GM23338 (cell line): ENCODE measurements at regions not wholly inside any gene's neighbourhood (a gene's known extent, or its start where the extent isn't known, plus 50 kb on each side); places are given as distances from the start of the nearest gene placed in this dataset.

Experiments used
- ATAC-seq: fragments of 200-7000 bp; cut with Tn5 transposase; 3 replicates; pipeline ENCODE4 v1.9.1; 2020
- DNase-seq: peaks from one replicate; pipeline ENCODE4 v3.0.0-alpha.2; 2015; ENCODE audit warnings: low spot score
- H2AFZ ChIP-seq: fragments of 200-600 bp; sonication (generic); 2 replicates; pipeline ENCODE4 v1.8.0; 2016; ENCODE audit warnings: antibody characterized with exemption, mild to moderate bottlenecking, moderate library complexity
- H3F3A ChIP-seq: fragments of 200-600 bp; sonication (generic); replicated peaks from 2 replicates; pipeline ENCODE4 v1.8.0; 2017; ENCODE audit warnings: antibody characterized with exemption, mixed run types, low read depth
- H3K27ac ChIP-seq: fragments of 200-600 bp; sonication (generic); 2 replicates; pipeline ENCODE4 v1.6.1; 2016; ENCODE audit warnings: low read depth
- H3K27me3 ChIP-seq: fragments of 200-600 bp; sonication (generic); 2 replicates; pipeline ENCODE4 v1.8.0; 2016; ENCODE audit warnings: mild to moderate bottlenecking, mixed run types, moderate library complexity; ENCODE audit not compliant: insufficient read depth
- H3K36me3 ChIP-seq: fragments of 200-600 bp; sonication (generic); 2 replicates; pipeline ENCODE4 v1.8.0; 2016; ENCODE audit warnings: mild to moderate bottlenecking; ENCODE audit not compliant: insufficient read depth
- H3K4me1 ChIP-seq: fragments of 200-600 bp; sonication (generic); 2 replicates; pipeline ENCODE4 v1.8.0; 2016; ENCODE audit warnings: mild to moderate bottlenecking, moderate library complexity; ENCODE audit not compliant: insufficient read depth
- H3K4me2 ChIP-seq: fragments of 200-600 bp; sonication (generic); 2 replicates; pipeline ENCODE4 v1.7.1; 2017; ENCODE audit warnings: mixed run types
- H3K4me3 ChIP-seq: fragments of 200-600 bp; sonication (generic); 2 replicates; pipeline ENCODE4 v1.6.1; 2016; ENCODE audit warnings: mixed run types
- H3K79me2 ChIP-seq: fragments of 200-600 bp; sonication (generic); replicated peaks from 2 replicates; pipeline ENCODE4 v1.8.0; 2017; ENCODE audit warnings: mild to moderate bottlenecking; ENCODE audit not compliant: insufficient read depth
- H3K9me2 ChIP-seq: fragments of 200-600 bp; sonication (generic); 2 replicates; pipeline ENCODE4 v1.8.0; 2017; ENCODE audit not compliant: insufficient read depth
- H4K20me1 ChIP-seq: fragments of 200-600 bp; sonication (generic); replicated peaks from 2 replicates; pipeline ENCODE4 v1.8.0; 2017; ENCODE audit warnings: mild to moderate bottlenecking; ENCODE audit not compliant: insufficient read depth
- H3K27ac Mint-ChIP-seq: 2 replicates; pipeline ENCODE4 v1.8.0; 2020; ENCODE audit warnings: inconsistent platforms, mild to moderate bottlenecking, moderate library complexity, mixed read lengths
- H3K27me3 Mint-ChIP-seq: 3 replicates; pipeline ENCODE4 v1.8.0; 2022; ENCODE audit warnings: low read depth, mild to moderate bottlenecking, moderate library complexity, mixed read lengths, inconsistent platforms; ENCODE audit not compliant: insufficient read depth, poor library complexity
- H3K36me3 Mint-ChIP-seq: 3 replicates; pipeline ENCODE4 v1.8.0; 2021; ENCODE audit warnings: low read depth, mild to moderate bottlenecking, inconsistent platforms, moderate library complexity, mixed read lengths
- H3K4me1 Mint-ChIP-seq: 3 replicates; pipeline ENCODE4 v1.8.0; 2020; ENCODE audit warnings: mild to moderate bottlenecking, inconsistent platforms, mixed read lengths
- H3K4me3 Mint-ChIP-seq: 3 replicates; pipeline ENCODE4 v1.8.0; 2021; ENCODE audit warnings: moderate library complexity, mild to moderate bottlenecking, inconsistent platforms, mixed read lengths
- H3K9me3 Mint-ChIP-seq: 3 replicates; pipeline ENCODE4 v1.8.0; 2020; ENCODE audit warnings: moderate library complexity, mild to moderate bottlenecking, inconsistent platforms, mixed read lengths
- CREB1 ChIP-seq: fragments of 250-450 bp; sonication (Bioruptor Pico); IDR thresholded peaks from 2 replicates; pipeline ENCODE4 v1.5.0; 2020; ENCODE audit warnings: low read depth, mild to moderate bottlenecking, moderate library complexity
- EZH2 ChIP-seq: fragments of 200-600 bp; sonication (generic); IDR thresholded peaks from one replicate; pipeline ENCODE4 v1.8.0; 2017; ENCODE audit warnings: antibody characterized with exemption, mild to moderate bottlenecking, low read depth; ENCODE audit not compliant: unreplicated experiment
- EZH2phosphoT487 ChIP-seq: fragments of 200-600 bp; sonication (generic); IDR thresholded peaks from one replicate; pipeline ENCODE4 v1.8.1; 2018; ENCODE audit warnings: antibody characterized with exemption; ENCODE audit not compliant: unreplicated experiment
- JUNB ChIP-seq: IDR thresholded peaks from one replicate; pipeline ENCODE4 v1.6.1; 2016; ENCODE audit warnings: antibody characterized with exemption; ENCODE audit not compliant: unreplicated experiment
- NANOG ChIP-seq: IDR thresholded peaks from 2 replicates; pipeline ENCODE4 v1.6.1; 2016; ENCODE audit warnings: antibody characterized with exemption, borderline replicate concordance
- POLR2AphosphoS5 ChIP-seq: IDR thresholded peaks from 2 replicates; pipeline ENCODE4 v1.6.1; 2016; ENCODE audit warnings: antibody characterized with exemption, low read depth
- STAT1 ChIP-seq: IDR thresholded peaks from one replicate; pipeline ENCODE4 v1.6.1; 2016; ENCODE audit warnings: antibody characterized with exemption; ENCODE audit not compliant: unreplicated experiment
- ZNF114 ChIP-seq: fragments of 250-450 bp; sonication (Bioruptor Pico); IDR thresholded peaks from 2 replicates; pipeline ENCODE4 v1.5.0; 2020; ENCODE audit warnings: mild to moderate bottlenecking, moderate library complexity
- ZNF331 ChIP-seq: fragments of 250-450 bp; sonication (Bioruptor Pico); IDR thresholded peaks from 2 replicates; pipeline ENCODE4 v1.5.0; 2020; ENCODE audit warnings: low read depth, mild to moderate bottlenecking, moderate library complexity
- TF ChIP-seq, protein P1 (sequence below): fragments of 250-450 bp; sonication (Bioruptor Pico); IDR thresholded peaks from 2 replicates; pipeline ENCODE4 v1.5.0; 2020; ENCODE audit warnings: mild to moderate bottlenecking, moderate library complexity
- TF ChIP-seq, protein P2 (sequence below): IDR thresholded peaks from one replicate; pipeline ENCODE4 v1.6.1; 2018; ENCODE audit warnings: antibody characterized with exemption; ENCODE audit not compliant: unreplicated experiment
- TF ChIP-seq, protein P3 (sequence below): IDR thresholded peaks from 2 replicates; pipeline ENCODE4 v1.6.1; 2016; ENCODE audit warnings: antibody characterized with exemption
- TF ChIP-seq, protein P4 (sequence below), 2 experiments: fragments of 200-600 bp in 1 of 2; sonication (generic) in 1 of 2; conservative IDR thresholded peaks; 2 replicates each; pipeline versions ENCODE4 v1.5.1 to v1.6.1; 2016 to 2017; ENCODE audit warnings: antibody characterized with exemption in 2 of 2, low read depth in 2 of 2, mild to moderate bottlenecking in 2 of 2, moderate library complexity in 1 of 2

DNA sequence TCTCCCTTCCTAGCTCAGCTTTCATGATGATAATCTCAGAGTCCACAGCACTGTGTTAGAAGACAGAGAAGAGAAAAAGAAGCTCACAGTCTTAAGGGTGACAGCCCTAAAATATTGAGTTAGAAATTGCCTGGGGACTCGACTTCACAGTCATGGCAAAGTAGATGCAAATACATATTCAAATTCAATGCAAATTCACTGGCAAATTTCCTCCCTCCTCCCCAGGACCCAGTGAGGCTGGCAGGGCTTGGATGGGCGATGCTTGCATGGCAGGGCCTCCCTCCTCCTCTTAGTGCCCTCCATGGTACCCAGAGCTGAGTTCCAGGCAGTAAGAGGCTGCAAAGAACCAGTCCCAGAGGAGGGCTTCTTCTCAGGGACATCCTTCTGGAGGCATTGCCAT, 115.6 kb upstream of the UQCRFS1 start:
- Histone ChIP-seq H3K4me2 (no peak overlapping the region), H3F3A (no peaks in the 10 kb centered on the region), H3K4me3 (no peak overlapping the region), H2AFZ (no peak overlapping the region), H3K36me3 (no peaks in the 10 kb centered on the region), H3K79me2 (no peaks in the 10 kb centered on the region), H3K27ac (no peak overlapping the region), H4K20me1 (no peaks in the 10 kb centered on the region), H3K9me2 (peaks cover 10% of the 10 kb centered on the region), H3K27me3 (no peaks in the 10 kb centered on the region), H3K4me1 (no peaks in the 10 kb centered on the region)
- TF ChIP-seq EZH2 = no peak
- TF ChIP-seq ZNF331 (CRISPR knock-in tag) = no peak
- no peak for TF ChIP-seq JUNB
- TF ChIP-seq STAT1 = no peak
- TF ChIP-seq EZH2phosphoT487 = no peak
- TF ChIP-seq ZNF114 (CRISPR knock-in tag) = no peak
- TF ChIP-seq, protein P1, sequence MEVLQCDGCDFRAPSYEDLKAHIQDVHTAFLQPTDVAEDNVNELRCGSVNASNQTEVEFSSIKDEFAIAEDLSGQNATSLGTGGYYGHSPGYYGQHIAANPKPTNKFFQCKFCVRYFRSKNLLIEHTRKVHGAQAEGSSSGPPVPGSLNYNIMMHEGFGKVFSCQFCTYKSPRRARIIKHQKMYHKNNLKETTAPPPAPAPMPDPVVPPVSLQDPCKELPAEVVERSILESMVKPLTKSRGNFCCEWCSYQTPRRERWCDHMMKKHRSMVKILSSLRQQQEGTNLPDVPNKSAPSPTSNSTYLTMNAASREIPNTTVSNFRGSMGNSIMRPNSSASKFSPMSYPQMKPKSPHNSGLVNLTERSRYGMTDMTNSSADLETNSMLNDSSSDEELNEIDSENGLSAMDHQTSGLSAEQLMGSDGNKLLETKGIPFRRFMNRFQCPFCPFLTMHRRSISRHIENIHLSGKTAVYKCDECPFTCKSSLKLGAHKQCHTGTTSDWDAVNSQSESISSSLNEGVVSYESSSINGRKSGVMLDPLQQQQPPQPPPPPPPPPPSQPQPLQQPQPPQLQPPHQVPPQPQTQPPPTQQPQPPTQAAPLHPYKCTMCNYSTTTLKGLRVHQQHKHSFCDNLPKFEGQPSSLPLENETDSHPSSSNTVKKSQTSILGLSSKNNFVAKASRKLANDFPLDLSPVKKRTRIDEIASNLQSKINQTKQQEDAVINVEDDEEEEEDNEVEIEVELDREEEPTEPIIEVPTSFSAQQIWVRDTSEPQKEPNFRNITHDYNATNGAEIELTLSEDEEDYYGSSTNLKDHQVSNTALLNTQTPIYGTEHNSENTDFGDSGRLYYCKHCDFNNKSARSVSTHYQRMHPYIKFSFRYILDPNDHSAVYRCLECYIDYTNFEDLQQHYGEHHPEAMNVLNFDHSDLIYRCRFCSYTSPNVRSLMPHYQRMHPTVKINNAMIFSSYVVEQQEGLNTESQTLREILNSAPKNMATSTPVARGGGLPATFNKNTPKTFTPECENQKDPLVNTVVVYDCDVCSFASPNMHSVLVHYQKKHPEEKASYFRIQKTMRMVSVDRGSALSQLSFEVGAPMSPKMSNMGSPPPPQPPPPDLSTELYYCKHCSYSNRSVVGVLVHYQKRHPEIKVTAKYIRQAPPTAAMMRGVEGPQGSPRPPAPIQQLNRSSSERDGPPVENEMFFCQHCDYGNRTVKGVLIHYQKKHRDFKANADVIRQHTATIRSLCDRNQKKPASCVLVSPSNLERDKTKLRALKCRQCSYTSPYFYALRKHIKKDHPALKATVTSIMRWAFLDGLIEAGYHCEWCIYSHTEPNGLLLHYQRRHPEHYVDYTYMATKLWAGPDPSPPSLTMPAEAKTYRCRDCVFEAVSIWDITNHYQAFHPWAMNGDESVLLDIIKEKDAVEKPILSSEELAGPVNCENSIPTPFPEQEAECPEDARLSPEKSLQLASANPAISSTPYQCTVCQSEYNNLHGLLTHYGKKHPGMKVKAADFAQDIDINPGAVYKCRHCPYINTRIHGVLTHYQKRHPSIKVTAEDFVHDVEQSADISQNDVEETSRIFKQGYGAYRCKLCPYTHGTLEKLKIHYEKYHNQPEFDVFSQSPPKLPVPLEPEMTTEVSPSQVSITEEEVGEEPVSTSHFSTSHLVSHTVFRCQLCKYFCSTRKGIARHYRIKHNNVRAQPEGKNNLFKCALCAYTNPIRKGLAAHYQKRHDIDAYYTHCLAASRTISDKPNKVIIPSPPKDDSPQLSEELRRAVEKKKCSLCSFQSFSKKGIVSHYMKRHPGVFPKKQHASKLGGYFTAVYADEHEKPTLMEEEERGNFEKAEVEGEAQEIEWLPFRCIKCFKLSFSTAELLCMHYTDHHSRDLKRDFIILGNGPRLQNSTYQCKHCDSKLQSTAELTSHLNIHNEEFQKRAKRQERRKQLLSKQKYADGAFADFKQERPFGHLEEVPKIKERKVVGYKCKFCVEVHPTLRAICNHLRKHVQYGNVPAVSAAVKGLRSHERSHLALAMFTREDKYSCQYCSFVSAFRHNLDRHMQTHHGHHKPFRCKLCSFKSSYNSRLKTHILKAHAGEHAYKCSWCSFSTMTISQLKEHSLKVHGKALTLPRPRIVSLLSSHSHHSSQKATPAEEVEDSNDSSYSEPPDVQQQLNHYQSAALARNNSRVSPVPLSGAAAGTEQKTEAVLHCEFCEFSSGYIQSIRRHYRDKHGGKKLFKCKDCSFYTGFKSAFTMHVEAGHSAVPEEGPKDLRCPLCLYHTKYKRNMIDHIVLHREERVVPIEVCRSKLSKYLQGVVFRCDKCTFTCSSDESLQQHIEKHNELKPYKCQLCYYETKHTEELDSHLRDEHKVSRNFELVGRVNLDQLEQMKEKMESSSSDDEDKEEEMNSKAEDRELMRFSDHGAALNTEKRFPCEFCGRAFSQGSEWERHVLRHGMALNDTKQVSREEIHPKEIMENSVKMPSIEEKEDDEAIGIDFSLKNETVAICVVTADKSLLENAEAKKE (CRISPR knock-in tag) = no peak
- TF ChIP-seq, protein P2, sequence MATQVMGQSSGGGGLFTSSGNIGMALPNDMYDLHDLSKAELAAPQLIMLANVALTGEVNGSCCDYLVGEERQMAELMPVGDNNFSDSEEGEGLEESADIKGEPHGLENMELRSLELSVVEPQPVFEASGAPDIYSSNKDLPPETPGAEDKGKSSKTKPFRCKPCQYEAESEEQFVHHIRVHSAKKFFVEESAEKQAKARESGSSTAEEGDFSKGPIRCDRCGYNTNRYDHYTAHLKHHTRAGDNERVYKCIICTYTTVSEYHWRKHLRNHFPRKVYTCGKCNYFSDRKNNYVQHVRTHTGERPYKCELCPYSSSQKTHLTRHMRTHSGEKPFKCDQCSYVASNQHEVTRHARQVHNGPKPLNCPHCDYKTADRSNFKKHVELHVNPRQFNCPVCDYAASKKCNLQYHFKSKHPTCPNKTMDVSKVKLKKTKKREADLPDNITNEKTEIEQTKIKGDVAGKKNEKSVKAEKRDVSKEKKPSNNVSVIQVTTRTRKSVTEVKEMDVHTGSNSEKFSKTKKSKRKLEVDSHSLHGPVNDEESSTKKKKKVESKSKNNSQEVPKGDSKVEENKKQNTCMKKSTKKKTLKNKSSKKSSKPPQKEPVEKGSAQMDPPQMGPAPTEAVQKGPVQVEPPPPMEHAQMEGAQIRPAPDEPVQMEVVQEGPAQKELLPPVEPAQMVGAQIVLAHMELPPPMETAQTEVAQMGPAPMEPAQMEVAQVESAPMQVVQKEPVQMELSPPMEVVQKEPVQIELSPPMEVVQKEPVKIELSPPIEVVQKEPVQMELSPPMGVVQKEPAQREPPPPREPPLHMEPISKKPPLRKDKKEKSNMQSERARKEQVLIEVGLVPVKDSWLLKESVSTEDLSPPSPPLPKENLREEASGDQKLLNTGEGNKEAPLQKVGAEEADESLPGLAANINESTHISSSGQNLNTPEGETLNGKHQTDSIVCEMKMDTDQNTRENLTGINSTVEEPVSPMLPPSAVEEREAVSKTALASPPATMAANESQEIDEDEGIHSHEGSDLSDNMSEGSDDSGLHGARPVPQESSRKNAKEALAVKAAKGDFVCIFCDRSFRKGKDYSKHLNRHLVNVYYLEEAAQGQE = no peak
- no peak for TF ChIP-seq POLR2AphosphoS5
- no peak for TF ChIP-seq NANOG
- TF ChIP-seq CREB1 = no peak
- TF ChIP-seq, protein P3, sequence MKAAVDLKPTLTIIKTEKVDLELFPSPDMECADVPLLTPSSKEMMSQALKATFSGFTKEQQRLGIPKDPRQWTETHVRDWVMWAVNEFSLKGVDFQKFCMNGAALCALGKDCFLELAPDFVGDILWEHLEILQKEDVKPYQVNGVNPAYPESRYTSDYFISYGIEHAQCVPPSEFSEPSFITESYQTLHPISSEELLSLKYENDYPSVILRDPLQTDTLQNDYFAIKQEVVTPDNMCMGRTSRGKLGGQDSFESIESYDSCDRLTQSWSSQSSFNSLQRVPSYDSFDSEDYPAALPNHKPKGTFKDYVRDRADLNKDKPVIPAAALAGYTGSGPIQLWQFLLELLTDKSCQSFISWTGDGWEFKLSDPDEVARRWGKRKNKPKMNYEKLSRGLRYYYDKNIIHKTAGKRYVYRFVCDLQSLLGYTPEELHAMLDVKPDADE = no peak
- TF ChIP-seq, protein P4, sequence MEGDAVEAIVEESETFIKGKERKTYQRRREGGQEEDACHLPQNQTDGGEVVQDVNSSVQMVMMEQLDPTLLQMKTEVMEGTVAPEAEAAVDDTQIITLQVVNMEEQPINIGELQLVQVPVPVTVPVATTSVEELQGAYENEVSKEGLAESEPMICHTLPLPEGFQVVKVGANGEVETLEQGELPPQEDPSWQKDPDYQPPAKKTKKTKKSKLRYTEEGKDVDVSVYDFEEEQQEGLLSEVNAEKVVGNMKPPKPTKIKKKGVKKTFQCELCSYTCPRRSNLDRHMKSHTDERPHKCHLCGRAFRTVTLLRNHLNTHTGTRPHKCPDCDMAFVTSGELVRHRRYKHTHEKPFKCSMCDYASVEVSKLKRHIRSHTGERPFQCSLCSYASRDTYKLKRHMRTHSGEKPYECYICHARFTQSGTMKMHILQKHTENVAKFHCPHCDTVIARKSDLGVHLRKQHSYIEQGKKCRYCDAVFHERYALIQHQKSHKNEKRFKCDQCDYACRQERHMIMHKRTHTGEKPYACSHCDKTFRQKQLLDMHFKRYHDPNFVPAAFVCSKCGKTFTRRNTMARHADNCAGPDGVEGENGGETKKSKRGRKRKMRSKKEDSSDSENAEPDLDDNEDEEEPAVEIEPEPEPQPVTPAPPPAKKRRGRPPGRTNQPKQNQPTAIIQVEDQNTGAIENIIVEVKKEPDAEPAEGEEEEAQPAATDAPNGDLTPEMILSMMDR (conservative IDR thresholded peaks at IDR 0.05; ENCODE audit: low read depth in 2 of 2) = no peak
- Mint-ChIP-seq H3K27ac (no peak overlapping the region), H3K4me1 (peaks cover 15% of the 10 kb centered on the region; the same call in 2 of the 3 replicates), H3K4me3 (no peak overlapping the region), H3K9me3 (peaks cover 21% of the 10 kb centered on the region), H3K36me3 (peaks cover 6% of the 10 kb centered on the region; the same call in 1 of the 3 replicates), H3K27me3 (peaks cover 10% of the 10 kb centered on the region)
- DNase-seq (no peak), ATAC-seq (no peak)
